ENCODE measurements at regions not wholly inside any gene's neighbourhood (a gene's known extent, or its start where the extent isn't known, plus 50 kb on each side); places are given as distances from the start of the nearest gene placed in this dataset.

GRCh38 chr13:34867590-34867989 lies 74.5 kb upstream of the NBEA start:
- no TSS peak for BruUV-seq (replicated peaks)
- Histone ChIP-seq H3K27me3 (replicated peaks; ENCODE audit: control insufficient read depth, insufficient read depth, low read length) (no peaks in the 10 kb centered on the region), H3K4me1 (peaks cover 31% of the 10 kb centered on the region), H3K36me3 (ENCODE audit: control insufficient read depth, insufficient read depth, low read length) (no peaks in the 10 kb centered on the region), H3K9me3 (no peaks in the 10 kb centered on the region), H3K4me3 (ENCODE audit: low read depth, low read length) (no peak overlapping the region)
- Mint-ChIP-seq H3K27ac (ENCODE audit: unreplicated experiment) (no peak overlapping the region), H3K9me3 (ENCODE audit: unreplicated experiment) (no peaks in the 10 kb centered on the region), H3K4me1 (ENCODE audit: low read depth, unreplicated experiment) (peaks cover 6% of the 10 kb centered on the region), H3K36me3 (ENCODE audit: insufficient read depth, unreplicated experiment) (no peaks in the 10 kb centered on the region), H3K4me3 (ENCODE audit: unreplicated experiment) (no peak overlapping the region), H3K27me3 (ENCODE audit: insufficient read depth, unreplicated experiment) (no peaks in the 10 kb centered on the region)
- ChIA-PET POLR2A (no interaction called here), CTCF (no interaction called here)
- TF ChIP-seq CTCF (IDR thresholded peaks at IDR 0.05; ENCODE audit: insufficient read depth in 1 of 2, low read depth in 1 of 2, low read length in 1 of 2, severe bottlenecking in 1 of 2, unreplicated experiment in 1 of 2), result no peak
- intact Hi-C loops (cut with micrococcal nuclease; ENCODE audit: unreplicated experiment), result no loop called here
- DNase-seq, result no peak

- POLR2A ChIA-PET, result no interaction called here
- no peak for DNase-seq
Measured at GRCh38 chr13:34868733-34869132, 73.3 kb upstream of the NBEA start.

GRCh38 chr13:34869696-34870095 lies 72.4 kb upstream of the NBEA start:
- H3K4me3 ChIP-seq (ENCODE audit: low read depth, low read length), result no peak overlapping the region
- DNase-seq, result no peak
- Mint-ChIP-seq H3K27ac (ENCODE audit: unreplicated experiment) (no peak overlapping the region), H3K36me3 (ENCODE audit: insufficient read depth, unreplicated experiment) (no peaks in the 10 kb centered on the region), H3K27me3 (ENCODE audit: insufficient read depth, unreplicated experiment) (no peaks in the 10 kb centered on the region), H3K4me3 (ENCODE audit: unreplicated experiment) (no peak overlapping the region), H3K9me3 (ENCODE audit: unreplicated experiment) (peaks cover 7% of the 10 kb centered on the region), H3K4me1 (ENCODE audit: low read depth, unreplicated experiment) (peaks cover 4% of the 10 kb centered on the region)
- no peaks in the 10 kb centered on the region for H3K27me3 ChIP-seq (replicated peaks; ENCODE audit: control insufficient read depth, insufficient read depth, low read length)
- ChIA-PET POLR2A (no interaction called here), CTCF (no interaction called here)
- no TSS peak for BruUV-seq (replicated peaks)
- H3K9me3 ChIP-seq, result peaks cover 6% of the 10 kb centered on the region; the same call in 1 of the 2 replicates
- H3K36me3 ChIP-seq (ENCODE audit: control insufficient read depth, insufficient read depth, low read length), result no peaks in the 10 kb centered on the region
- TF ChIP-seq CTCF (IDR thresholded peaks at IDR 0.05; ENCODE audit: insufficient read depth in 1 of 2, low read depth in 1 of 2, low read length in 1 of 2, severe bottlenecking in 1 of 2, unreplicated experiment in 1 of 2), result no peak
- H3K4me1 ChIP-seq, result peaks cover 19% of the 10 kb centered on the region
- intact Hi-C loops (cut with micrococcal nuclease; ENCODE audit: unreplicated experiment), result no loop called here

More at GRCh38 chr13:34868733-34869132, 73.3 kb upstream of the NBEA start:
- no peaks in the 10 kb centered on the region for H3K27me3 ChIP-seq (replicated peaks; ENCODE audit: control insufficient read depth, insufficient read depth, low read length)
- H3K9me3 ChIP-seq, result no peaks in the 10 kb centered on the region
- Mint-ChIP-seq H3K4me1 (ENCODE audit: low read depth, unreplicated experiment) (peaks cover under 1% of the 10 kb centered on the region), H3K36me3 (ENCODE audit: insufficient read depth, unreplicated experiment) (no peaks in the 10 kb centered on the region), H3K4me3 (ENCODE audit: unreplicated experiment) (no peak overlapping the region), H3K27me3 (ENCODE audit: insufficient read depth, unreplicated experiment) (no peaks in the 10 kb centered on the region), H3K9me3 (ENCODE audit: unreplicated experiment) (no peaks in the 10 kb centered on the region), H3K27ac (ENCODE audit: unreplicated experiment) (no peak overlapping the region)
- CTCF ChIA-PET, result no interaction called here
- intact Hi-C loops (cut with micrococcal nuclease; ENCODE audit: unreplicated experiment), result no loop called here
- no peak for TF ChIP-seq CTCF (IDR thresholded peaks at IDR 0.05; ENCODE audit: insufficient read depth in 1 of 2, low read depth in 1 of 2, low read length in 1 of 2, severe bottlenecking in 1 of 2, unreplicated experiment in 1 of 2)
- H3K4me3 ChIP-seq (ENCODE audit: low read depth, low read length), result no peak overlapping the region
- no peaks in the 10 kb centered on the region for H3K36me3 ChIP-seq (ENCODE audit: control insufficient read depth, insufficient read depth, low read length)
- no TSS peak for BruUV-seq (replicated peaks)
- peaks cover 24% of the 10 kb centered on the region for H3K4me1 ChIP-seq

All from Caco-2 (cell line).